Limb (tissue), 2 donors: ENCODE measurements at regions not wholly inside any gene's neighbourhood (a gene's known extent, or its start where the extent isn't known, plus 50 kb on each side); places are given as distances from the start of the nearest gene placed in this dataset.
"Not testable (repeated sequence)": the region's sequence is repeated elsewhere in the genome, so short reads cannot be mapped to it uniquely, and the experiment has no call there.

Experiments
- DNase-seq, 2 donors: peaks; one replicate each; pipeline ENCODE4 v3.0.0-alpha.2; 2016; ENCODE audit errors: extremely low spot score in 2 of 2

- DNase-seq: peak in 1 of 2 donors; percentile 65
Measured at GRCh38 chr9:129561594-129562281, 59.2 kb downstream of the C9orf50 start.

- DNase-seq: peak in 1 of 2 donors; percentile 21
Measured at GRCh38 chr9:129560881-129561306, 60.0 kb downstream of the C9orf50 start.

GRCh38 chr9:129559506-129559881 is 61.4 kb downstream of the C9orf50 start:
- peak in 1 of 2 donors; percentile 26 for DNase-seq

GRCh38 chr9:129558551-129559505 is 62.1 kb downstream of the C9orf50 start:
- peak in 1 of 2 donors; percentile 41 for DNase-seq

GRCh38 chr9:129558063-129558550 is 62.8 kb downstream of the C9orf50 start:
- DNase-seq: peak in 1 of 2 donors; percentile 42

GRCh38 chr9:129557192-129558036 is 63.5 kb downstream of the C9orf50 start:
- DNase-seq: peak; percentile 77 to 84

GRCh38 chr9:129556491-129557191 is 64.3 kb downstream of the C9orf50 start:
- DNase-seq: peak; percentile 18 to 32

- peak in 1 of 2 donors; percentile 27 for DNase-seq
Measured at GRCh38 chr9:129555512-129556215, 65.2 kb downstream of the C9orf50 start.

GRCh38 chr9:129554649-129555048 is 66.3 kb downstream of the C9orf50 start:
- DNase-seq: no peak

GRCh38 chr9:129553277-129553676 is 67.6 kb downstream of the C9orf50 start:
- DNase-seq: no peak

- DNase-seq: no peak
Measured at GRCh38 chr9:129552064-129552463, 68.8 kb downstream of the C9orf50 start.

GRCh38 chr9:129551393-129551973 is 69.4 kb downstream of the C9orf50 start:
- DNase-seq: no peak

GRCh38 chr9:129550977-129551376 is 69.9 kb downstream of the C9orf50 start:
- not testable (repeated sequence) for DNase-seq

GRCh38 chr9:129550199-129550839 is 70.6 kb downstream of the C9orf50 start:
- peak; percentile 58 to 91 for DNase-seq

- peak in 1 of 2 donors; percentile 71 for DNase-seq
Measured at GRCh38 chr9:129549684-129550083, 71.2 kb downstream of the C9orf50 start.

GRCh38 chr9:129549139-129549538 is 71.8 kb downstream of the C9orf50 start:
- no peak for DNase-seq

GRCh38 chr9:129548571-129549135 is 72.2 kb downstream of the C9orf50 start:
- DNase-seq: no peak

GRCh38 chr9:129547869-129548570 is 72.9 kb downstream of the C9orf50 start:
- DNase-seq: no peak
